Activated naive CD8-positive, alpha-beta T cell treated with anti-CD3 and anti-CD28 coated beads, Interleukin-2, amount 10 ng/mL, durations not matched to agents 7 days and 5 days (primary cell): ENCODE measurements at regions not wholly inside any gene's neighbourhood (a gene's known extent, or its start where the extent isn't known, plus 50 kb on each side); places are given as distances from the start of the nearest gene placed in this dataset.

ENCODE experiments used
- ATAC-seq: fragments of 150-1000 bp; cut with Tn5 transposase; one replicate; pipeline ENCODE4 v1.10.0; 2021; ENCODE audit warnings: low read depth, moderate library complexity
- POLR2A ChIA-PET: fragments of 350-600 bp; sonication (Branson Sonifier 250); formaldehyde crosslinking; loops from one replicate; lab custom pipeline; 2021; ENCODE audit warnings: antibody characterized with exemption; lab: Charles Lee
- DNase-seq: peaks from one replicate; pipeline ENCODE4 v3.0.0; 2021
- H3K27ac Mint-ChIP-seq: one replicate; pipeline ENCODE4 v1.8.0; 2022; ENCODE audit warnings: mild to moderate bottlenecking, mixed read lengths
- H3K27me3 Mint-ChIP-seq: one replicate; pipeline ENCODE4 v1.8.0; 2022; ENCODE audit warnings: mild to moderate bottlenecking, moderate library complexity, mixed read lengths
- H3K36me3 Mint-ChIP-seq: one replicate; pipeline ENCODE4 v1.8.0; 2021; ENCODE audit warnings: mild to moderate bottlenecking, mixed read lengths
- H3K4me1 Mint-ChIP-seq: one replicate; pipeline ENCODE4 v1.8.0; 2021; ENCODE audit warnings: mixed read lengths
- H3K4me3 Mint-ChIP-seq: one replicate; pipeline ENCODE4 v1.8.0; 2022; ENCODE audit warnings: mild to moderate bottlenecking, moderate library complexity, mixed read lengths
- H3K9me3 Mint-ChIP-seq: one replicate; pipeline ENCODE4 v1.8.0; 2021; ENCODE audit warnings: mixed read lengths

GRCh38 chr12:61919686-61920085, 340.5 kb upstream of the USP15 start:
- H3K9me3 Mint-ChIP-seq, result peaks cover 3% of the 10 kb centered on the region
- no peak overlapping the region for H3K27ac Mint-ChIP-seq
- ATAC-seq, result no peak
- POLR2A ChIA-PET, result no interaction called here
- H3K4me1 Mint-ChIP-seq, result no peaks in the 10 kb centered on the region
- no peaks in the 10 kb centered on the region for H3K36me3 Mint-ChIP-seq
- no peak for DNase-seq
- H3K27me3 Mint-ChIP-seq, result peaks cover 4% of the 10 kb centered on the region
- no peak overlapping the region for H3K4me3 Mint-ChIP-seq

GRCh38 chr12:61920230-61920629, 340.0 kb upstream of the USP15 start:
- no peak overlapping the region for H3K4me3 Mint-ChIP-seq
- H3K36me3 Mint-ChIP-seq, result no peaks in the 10 kb centered on the region
- peaks cover 6% of the 10 kb centered on the region for H3K27me3 Mint-ChIP-seq
- DNase-seq (no peak), ATAC-seq (no peak)
- peaks cover 5% of the 10 kb centered on the region for H3K9me3 Mint-ChIP-seq
- POLR2A ChIA-PET, result no interaction called here
- no peak overlapping the region for H3K27ac Mint-ChIP-seq
- no peaks in the 10 kb centered on the region for H3K4me1 Mint-ChIP-seq

- POLR2A ChIA-PET, result no interaction called here
- no peaks in the 10 kb centered on the region for H3K4me1 Mint-ChIP-seq
- H3K4me3 Mint-ChIP-seq, result no peak overlapping the region
- H3K36me3 Mint-ChIP-seq, result no peaks in the 10 kb centered on the region
- H3K27me3 Mint-ChIP-seq, result peaks cover 4% of the 10 kb centered on the region
- H3K27ac Mint-ChIP-seq, result no peak overlapping the region
- DNase-seq (no peak), ATAC-seq (no peak)
- H3K9me3 Mint-ChIP-seq, result peaks cover 7% of the 10 kb centered on the region
Observed at GRCh38 chr12:61923152-61923551, 337.1 kb upstream of the USP15 start.

GRCh38 chr12:61934564-61934963, 325.6 kb upstream of the USP15 start:
- no peak for DNase-seq
- Mint-ChIP-seq H3K36me3 (no peaks in the 10 kb centered on the region), H3K27me3 (no peaks in the 10 kb centered on the region), H3K4me3 (no peak overlapping the region), H3K27ac (no peak overlapping the region), H3K9me3 (no peaks in the 10 kb centered on the region), H3K4me1 (no peaks in the 10 kb centered on the region)
- no peak for ATAC-seq
- POLR2A ChIA-PET, result no interaction called here

- ATAC-seq, result no peak
- H3K27ac Mint-ChIP-seq, result no peak overlapping the region
- no peak for DNase-seq
- no peaks in the 10 kb centered on the region for H3K36me3 Mint-ChIP-seq
- no peaks in the 10 kb centered on the region for H3K27me3 Mint-ChIP-seq
- H3K4me3 Mint-ChIP-seq, result no peak overlapping the region
- H3K9me3 Mint-ChIP-seq, result peaks cover 3% of the 10 kb centered on the region
- POLR2A ChIA-PET, result no interaction called here
- H3K4me1 Mint-ChIP-seq, result no peaks in the 10 kb centered on the region
Observed at GRCh38 chr12:61939977-61940376, 320.2 kb upstream of the USP15 start.

GRCh38 chr12:61956545-61956944, 303.7 kb upstream of the USP15 start:
- H3K9me3 Mint-ChIP-seq, result no peaks in the 10 kb centered on the region
- H3K4me1 Mint-ChIP-seq, result no peaks in the 10 kb centered on the region

GRCh38 chr12:61974461-61974860, 285.7 kb upstream of the USP15 start:
- H3K9me3 Mint-ChIP-seq, result peaks cover 3% of the 10 kb centered on the region
- POLR2A ChIA-PET, result no interaction called here
- H3K27ac Mint-ChIP-seq, result no peak overlapping the region
- no peak for ATAC-seq
- no peak for DNase-seq
- peaks cover 1% of the 10 kb centered on the region for H3K27me3 Mint-ChIP-seq
- H3K4me3 Mint-ChIP-seq, result no peak overlapping the region
- no peaks in the 10 kb centered on the region for H3K4me1 Mint-ChIP-seq
- H3K36me3 Mint-ChIP-seq, result no peaks in the 10 kb centered on the region

More at GRCh38 chr12:61956545-61956944, 303.7 kb upstream of the USP15 start:
- POLR2A ChIA-PET, result no interaction called here
- Mint-ChIP-seq H3K36me3 (no peaks in the 10 kb centered on the region), H3K27me3 (no peaks in the 10 kb centered on the region), H3K4me3 (no peak overlapping the region), H3K27ac (no peak overlapping the region)
- DNase-seq (no peak), ATAC-seq (no peak)

- no peak overlapping the region for H3K4me3 Mint-ChIP-seq
- no peaks in the 10 kb centered on the region for H3K27me3 Mint-ChIP-seq
- H3K36me3 Mint-ChIP-seq, result no peaks in the 10 kb centered on the region
- no peak overlapping the region for H3K27ac Mint-ChIP-seq
- ATAC-seq (no peak), DNase-seq (no peak)
- POLR2A ChIA-PET, result no interaction called here
- H3K9me3 Mint-ChIP-seq, result no peaks in the 10 kb centered on the region
- no peaks in the 10 kb centered on the region for H3K4me1 Mint-ChIP-seq
Observed at GRCh38 chr12:61985830-61986229, 274.4 kb upstream of the USP15 start.

GRCh38 chr12:61987173-61987572, 273.0 kb upstream of the USP15 start:
- ATAC-seq, result no peak
- Mint-ChIP-seq H3K36me3 (no peaks in the 10 kb centered on the region), H3K27me3 (no peaks in the 10 kb centered on the region), H3K4me1 (no peaks in the 10 kb centered on the region), H3K9me3 (no peaks in the 10 kb centered on the region), H3K4me3 (no peak overlapping the region), H3K27ac (no peak overlapping the region)
- DNase-seq, result no peak
- POLR2A ChIA-PET, result no interaction called here

- H3K4me1 Mint-ChIP-seq, result no peaks in the 10 kb centered on the region
- no peak for ATAC-seq
Observed at GRCh38 chr12:61991661-61992060, 268.5 kb upstream of the USP15 start.

GRCh38 chr12:61993734-61994345, 266.4 kb upstream of the USP15 start:
- peaks cover 4% of the 10 kb centered on the region for H3K27me3 Mint-ChIP-seq
- POLR2A ChIA-PET, result no interaction called here
- DNase-seq (no peak), ATAC-seq (no peak)
- H3K36me3 Mint-ChIP-seq, result no peaks in the 10 kb centered on the region
- H3K27ac Mint-ChIP-seq, result no peak overlapping the region
- H3K4me3 Mint-ChIP-seq, result no peak overlapping the region
- H3K9me3 Mint-ChIP-seq, result no peaks in the 10 kb centered on the region
- no peaks in the 10 kb centered on the region for H3K4me1 Mint-ChIP-seq

More at GRCh38 chr12:61991661-61992060, 268.5 kb upstream of the USP15 start:
- no peak overlapping the region for H3K27ac Mint-ChIP-seq
- no peaks in the 10 kb centered on the region for H3K9me3 Mint-ChIP-seq
- DNase-seq, result no peak
- H3K4me3 Mint-ChIP-seq, result no peak overlapping the region
- H3K36me3 Mint-ChIP-seq, result no peaks in the 10 kb centered on the region
- POLR2A ChIA-PET, result interaction anchor here (0.7 kb wide), 1 partner anchor 8 kb away, joined by 3 read pairs; no protein-coding TSS in a partner anchor
- H3K27me3 Mint-ChIP-seq, result peaks cover 2% of the 10 kb centered on the region

- no peak overlapping the region for H3K27ac Mint-ChIP-seq
- H3K27me3 Mint-ChIP-seq, result peaks cover 4% of the 10 kb centered on the region
- no peak overlapping the region for H3K4me3 Mint-ChIP-seq
- H3K36me3 Mint-ChIP-seq, result no peaks in the 10 kb centered on the region
- no peak for DNase-seq
- no peak for ATAC-seq
- no peaks in the 10 kb centered on the region for H3K9me3 Mint-ChIP-seq
- POLR2A ChIA-PET, result no interaction called here
- H3K4me1 Mint-ChIP-seq, result no peaks in the 10 kb centered on the region
Observed at GRCh38 chr12:61996717-61997116, 263.5 kb upstream of the USP15 start.

GRCh38 chr12:61998791-61999190, 261.4 kb upstream of the USP15 start:
- DNase-seq (no peak), ATAC-seq (no peak)
- POLR2A ChIA-PET, result no interaction called here
- Mint-ChIP-seq H3K4me3 (no peak overlapping the region), H3K36me3 (no peaks in the 10 kb centered on the region), H3K27me3 (peaks cover 4% of the 10 kb centered on the region), H3K9me3 (no peaks in the 10 kb centered on the region), H3K27ac (no peak overlapping the region), H3K4me1 (no peaks in the 10 kb centered on the region)

- no peaks in the 10 kb centered on the region for H3K9me3 Mint-ChIP-seq
- H3K4me3 Mint-ChIP-seq, result no peak overlapping the region
- no peaks in the 10 kb centered on the region for H3K4me1 Mint-ChIP-seq
- no peak overlapping the region for H3K27ac Mint-ChIP-seq
- POLR2A ChIA-PET, result no interaction called here
- peaks cover 4% of the 10 kb centered on the region for H3K27me3 Mint-ChIP-seq
- H3K36me3 Mint-ChIP-seq, result no peaks in the 10 kb centered on the region
- DNase-seq (no peak), ATAC-seq (no peak)
Observed at GRCh38 chr12:61999311-61999710, 260.9 kb upstream of the USP15 start.
